Right lobe of liver (tissue), 6 donors: ENCODE measurements at regions not wholly inside any gene's neighbourhood (a gene's known extent, or its start where the extent isn't known, plus 50 kb on each side); places are given as distances from the start of the nearest gene placed in this dataset.

ENCODE experiments used
- ATAC-seq, 4 donors: fragments of 200-7000 bp; cut with Tn5 transposase; one replicate each; pipeline ENCODE4 v1.9.1; 2020; ENCODE audit warnings: mild to moderate bottlenecking in 4 of 4, moderate library complexity in 4 of 4
- DNase-seq, 3 donors: peaks; one replicate each; pipeline ENCODE4 v3.0.0-alpha.2; 2020
- H3K27ac ChIP-seq, 3 donors: fragments of 200-600 bp; one replicate each; pipeline ENCODE4 v1.8.0; 2022
- H3K27me3 ChIP-seq, 2 donors: fragments of 200-600 bp; one replicate each; pipeline ENCODE4 v1.8.0; 2022
- H3K36me3 ChIP-seq, 4 donors: fragments of 200-600 bp; sonication (generic) in 1 of 4; one replicate each; pipeline versions ENCODE4 v1.5.1 to v1.8.0; 2017 to 2022; ENCODE audit warnings: control low read depth in 1 of 4
- H3K4me1 ChIP-seq, 4 donors: fragments of 200-600 bp; sonication (generic) in 1 of 4; one replicate each; pipeline versions ENCODE4 v1.5.1 to v1.8.0; 2017 to 2022; ENCODE audit warnings: control low read depth in 1 of 4
- H3K4me3 ChIP-seq, 3 donors: fragments of 200-600 bp; one replicate each; pipeline ENCODE4 v1.8.0; 2022
- H3K9me3 ChIP-seq, 4 donors: fragments of 200-600 bp; sonication (generic) in 1 of 4; one replicate each; pipeline versions ENCODE4 v1.5.1 to v1.8.0; 2017 to 2022; ENCODE audit warnings: control low read depth in 1 of 4
- POLR2A ChIP-seq: fragments of 450-650 bp; IDR thresholded peaks from one replicate; pipeline ENCODE4 v1.6.1; 2017; ENCODE audit warnings: antibody characterized with exemption, mild to moderate bottlenecking
- WGBS: methylation state at CpG from one replicate; pipeline ENCODE4 v1.1.6; 2018; ENCODE audit warnings: low coverage, low lambda C conversion rate; ENCODE audit not compliant: insufficient coverage; ENCODE audit errors: missing lambda C conversion rate; 5-methylcytosine and 5-hydroxymethylcytosine counted together
- intact Hi-C, 2 donors: fragments of 100-400 bp; cut with DNase I; formaldehyde crosslinking; loops; one replicate each; pipeline versions ENCODE4 v1.11.2 to v1.14.1; 2022
- TF ChIP-seq, protein P1 (sequence below), 4 donors: fragments of 200-600 bp in 3 of 4; fragments of 450-650 bp in 1 of 4; IDR thresholded peaks; one replicate each; pipeline versions ENCODE4 v1.5.1 to v1.8.0; 2016 to 2022; ENCODE audit warnings: antibody characterized with exemption in 4 of 4, mild to moderate bottlenecking in 2 of 4
- donor health status: DM: no; HTN: yes; CAD: no.
- donor health status: DM: no; HTN: no; CAD: no.
- donor health status: DM: no; HTN: no; CAD: no.
- donor health status: DM: no; HTN: yes; CAD: no.
- donor health status: DM: no; HTN: yes; CAD: no.

GRCh38 chr3:18046131-18046915 is 303.9 kb upstream of the TBC1D5 start:
- no peaks in the 10 kb centered on the region for H3K27me3 ChIP-seq
- no peak overlapping the region for H3K4me3 ChIP-seq
- ATAC-seq (no peak), DNase-seq (no peak)
- WGBS: 38% methylated on average over 4 of the region's 4 CpGs
- H3K4me1 ChIP-seq: no peaks in the 10 kb centered on the region
- TF ChIP-seq, protein P1, sequence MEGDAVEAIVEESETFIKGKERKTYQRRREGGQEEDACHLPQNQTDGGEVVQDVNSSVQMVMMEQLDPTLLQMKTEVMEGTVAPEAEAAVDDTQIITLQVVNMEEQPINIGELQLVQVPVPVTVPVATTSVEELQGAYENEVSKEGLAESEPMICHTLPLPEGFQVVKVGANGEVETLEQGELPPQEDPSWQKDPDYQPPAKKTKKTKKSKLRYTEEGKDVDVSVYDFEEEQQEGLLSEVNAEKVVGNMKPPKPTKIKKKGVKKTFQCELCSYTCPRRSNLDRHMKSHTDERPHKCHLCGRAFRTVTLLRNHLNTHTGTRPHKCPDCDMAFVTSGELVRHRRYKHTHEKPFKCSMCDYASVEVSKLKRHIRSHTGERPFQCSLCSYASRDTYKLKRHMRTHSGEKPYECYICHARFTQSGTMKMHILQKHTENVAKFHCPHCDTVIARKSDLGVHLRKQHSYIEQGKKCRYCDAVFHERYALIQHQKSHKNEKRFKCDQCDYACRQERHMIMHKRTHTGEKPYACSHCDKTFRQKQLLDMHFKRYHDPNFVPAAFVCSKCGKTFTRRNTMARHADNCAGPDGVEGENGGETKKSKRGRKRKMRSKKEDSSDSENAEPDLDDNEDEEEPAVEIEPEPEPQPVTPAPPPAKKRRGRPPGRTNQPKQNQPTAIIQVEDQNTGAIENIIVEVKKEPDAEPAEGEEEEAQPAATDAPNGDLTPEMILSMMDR (IDR thresholded peaks at IDR 0.05): no peak
- no peak for TF ChIP-seq POLR2A
- H3K9me3 ChIP-seq: no peaks in the 10 kb centered on the region
- H3K27ac ChIP-seq: no peak overlapping the region
- intact Hi-C loops: no loop called here
- H3K36me3 ChIP-seq: no peaks in the 10 kb centered on the region

DNA sequence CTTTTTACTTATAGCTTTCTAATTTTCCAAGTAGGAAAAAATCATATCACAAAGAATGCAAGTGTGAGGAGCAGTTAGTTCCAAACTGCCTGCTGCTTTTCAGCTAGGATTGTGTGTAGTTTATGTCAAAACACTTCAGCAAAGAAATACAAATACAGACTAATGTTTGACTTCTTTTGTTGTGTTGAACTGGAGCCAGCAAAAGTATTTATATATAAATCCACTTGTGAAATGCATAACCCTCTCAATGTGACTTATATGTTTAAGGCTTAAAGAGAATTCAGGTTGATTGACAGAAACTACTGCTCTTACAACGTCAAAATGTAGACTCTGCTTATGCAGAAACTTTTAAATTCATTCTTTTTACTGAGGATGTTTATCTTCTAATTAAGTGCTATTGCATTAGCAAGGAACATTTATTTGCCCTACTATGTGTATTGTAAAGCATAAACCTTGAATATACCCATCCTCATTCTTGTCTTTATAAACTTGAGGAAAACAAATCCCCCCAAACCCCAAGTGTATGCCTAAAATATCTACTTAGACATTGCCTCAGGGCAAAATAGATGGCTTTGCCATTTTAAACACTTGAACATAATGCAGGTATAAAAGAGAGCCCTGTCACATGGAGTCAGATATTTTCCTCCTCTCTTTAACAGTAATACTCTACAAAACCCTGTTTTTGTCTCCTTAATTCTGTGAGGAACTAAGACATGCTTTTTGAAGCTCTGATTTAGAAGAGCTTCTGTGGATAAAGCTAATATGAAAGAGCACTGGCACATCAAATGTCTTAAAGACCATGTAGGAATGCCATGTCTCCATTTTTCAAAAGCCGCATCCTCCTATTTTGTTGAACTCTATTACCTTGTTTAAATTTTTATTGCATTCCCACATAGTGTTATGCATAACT is 302.8 kb upstream of the TBC1D5 start:
- no peak for DNase-seq
- Histone ChIP-seq H3K27ac (no peak overlapping the region), H3K36me3 (no peaks in the 10 kb centered on the region), H3K4me1 (no peaks in the 10 kb centered on the region), H3K4me3 (no peak overlapping the region), H3K9me3 (no peaks in the 10 kb centered on the region), H3K27me3 (no peaks in the 10 kb centered on the region)
- 38% methylated on average over 2 of the region's 2 CpGs for WGBS
- ATAC-seq: no peak
- TF ChIP-seq POLR2A: no peak
- TF ChIP-seq, protein P1 (IDR thresholded peaks at IDR 0.05): no peak
- intact Hi-C loops: no loop called here

DNA sequence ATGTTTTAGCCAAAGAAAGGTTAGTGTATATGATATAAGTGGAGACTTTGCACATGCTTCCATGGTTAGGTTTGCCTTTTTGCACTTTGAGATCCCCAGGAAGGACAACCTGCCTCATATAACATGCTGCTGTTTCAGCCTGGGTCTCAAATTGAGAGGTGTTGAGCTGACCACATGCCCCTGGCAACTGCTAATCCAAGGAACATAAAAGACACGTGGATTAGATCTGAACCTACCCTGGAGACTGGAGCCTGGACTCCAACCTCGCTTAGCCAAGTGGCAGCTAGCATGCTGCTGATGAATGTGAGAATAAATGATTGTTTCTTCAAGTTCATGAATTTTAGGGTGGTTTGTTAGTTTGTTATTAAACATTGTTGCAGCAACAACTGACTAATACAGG is 301.8 kb upstream of the TBC1D5 start:
- no peaks in the 10 kb centered on the region for H3K27me3 ChIP-seq
- no peak overlapping the region for H3K4me3 ChIP-seq
- TF ChIP-seq, protein P1 (IDR thresholded peaks at IDR 0.05): no peak
- TF ChIP-seq POLR2A: no peak
- intact Hi-C loops: no loop called here
- WGBS: 39% methylated on average over 2 of the region's 2 CpGs
- no peak for DNase-seq
- no peaks in the 10 kb centered on the region for H3K4me1 ChIP-seq
- ATAC-seq: no peak
- H3K9me3 ChIP-seq: no peaks in the 10 kb centered on the region
- H3K27ac ChIP-seq: no peak overlapping the region
- no peaks in the 10 kb centered on the region for H3K36me3 ChIP-seq

GRCh38 chr3:18036450-18036815 is 294.0 kb upstream of the TBC1D5 start:
- Histone ChIP-seq H3K36me3 (no peaks in the 10 kb centered on the region), H3K4me3 (no peak overlapping the region), H3K27ac (no peak overlapping the region), H3K4me1 (no peaks in the 10 kb centered on the region), H3K27me3 (no peaks in the 10 kb centered on the region), H3K9me3 (no peaks in the 10 kb centered on the region)
- intact Hi-C loops: no loop called here
- no peak for DNase-seq
- ATAC-seq: no peak
- 13% methylated on average over 1 of the region's 1 CpG for WGBS
- TF ChIP-seq POLR2A: no peak
- TF ChIP-seq, protein P1 (IDR thresholded peaks at IDR 0.05): no peak
